MV-4-11 (cell line): ENCODE measurements at regions not wholly inside any gene's neighbourhood (a gene's known extent, or its start where the extent isn't known, plus 50 kb on each side); places are given as distances from the start of the nearest gene placed in this dataset.

Source experiments
- DNase-seq: peaks from one replicate; lab custom pipeline; 2025; lab: John Stamatoyannopoulos, UW

- DNase-seq = no peak
These were observed 297.7 kb downstream of the ICOS start for GRCh38 chr2:204234248-204234647.

DNA sequence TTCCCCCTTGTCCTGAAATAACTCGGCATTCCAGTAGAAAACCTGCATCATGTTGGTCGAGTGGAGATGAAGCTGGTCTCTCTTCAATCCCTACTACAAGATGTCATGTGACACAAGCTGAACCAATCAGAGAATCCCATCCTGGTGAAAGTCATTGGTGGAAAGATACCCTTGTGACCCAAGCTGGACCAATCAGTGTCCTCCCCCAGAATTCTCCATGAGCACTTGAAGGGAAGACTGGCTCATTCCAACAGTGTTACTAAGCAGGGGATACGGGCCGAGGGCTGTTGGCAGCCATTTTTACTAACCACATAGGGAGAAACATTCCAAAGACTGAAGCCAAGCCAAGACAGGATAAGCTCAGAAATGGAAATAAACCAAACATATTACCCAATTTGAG, 298.3 kb downstream of the ICOS start:
- no peak for DNase-seq

- DNase-seq = no peak
These were observed 300.9 kb downstream of the ICOS start for GRCh38 chr2:204237416-204237815.

- DNase-seq = no peak
These were observed 303.0 kb downstream of the ICOS start for GRCh38 chr2:204239411-204240165.

DNA sequence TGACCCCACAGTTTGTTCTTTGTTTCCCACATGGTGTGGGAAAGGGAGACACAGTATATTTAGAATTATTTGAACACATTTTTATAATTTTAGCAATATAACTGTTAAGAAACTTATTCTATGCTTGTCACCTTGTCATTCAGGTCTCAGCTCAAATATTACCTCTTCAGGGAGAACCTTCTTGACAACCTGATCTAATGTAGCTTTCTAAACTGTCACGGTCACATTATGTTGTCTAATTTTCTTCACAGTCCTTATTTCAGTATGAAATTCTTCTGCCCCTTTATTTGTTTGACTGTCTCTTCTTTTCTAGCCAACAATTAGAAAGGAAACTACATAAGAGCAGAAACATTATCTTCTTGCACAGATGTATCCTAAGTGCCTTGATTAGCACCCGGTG, 304.3 kb upstream of the PARD3B start:
- DNase-seq = no peak

DNA sequence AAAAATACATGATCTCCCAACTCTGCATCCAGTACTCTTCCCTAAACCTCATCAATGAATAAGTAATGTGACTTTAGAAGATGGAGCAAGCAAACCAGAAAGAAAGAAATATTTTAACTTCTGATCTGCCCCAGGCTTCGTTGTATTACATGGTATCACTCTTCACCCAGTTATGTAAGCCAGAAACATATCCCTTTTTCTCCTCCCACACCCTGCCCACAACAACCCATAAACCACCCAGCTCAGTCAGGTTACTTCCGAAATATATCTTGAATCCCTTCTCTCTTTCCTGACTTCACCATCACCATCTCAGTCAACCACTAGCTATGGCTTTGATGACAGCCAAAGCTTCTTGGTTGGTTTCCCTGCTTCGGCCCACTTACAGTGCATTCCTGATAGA, 295.8 kb upstream of the PARD3B start:
- DNase-seq = no peak

- DNase-seq = no peak
These were observed 294.6 kb upstream of the PARD3B start for GRCh38 chr2:204250692-204251091.

DNA sequence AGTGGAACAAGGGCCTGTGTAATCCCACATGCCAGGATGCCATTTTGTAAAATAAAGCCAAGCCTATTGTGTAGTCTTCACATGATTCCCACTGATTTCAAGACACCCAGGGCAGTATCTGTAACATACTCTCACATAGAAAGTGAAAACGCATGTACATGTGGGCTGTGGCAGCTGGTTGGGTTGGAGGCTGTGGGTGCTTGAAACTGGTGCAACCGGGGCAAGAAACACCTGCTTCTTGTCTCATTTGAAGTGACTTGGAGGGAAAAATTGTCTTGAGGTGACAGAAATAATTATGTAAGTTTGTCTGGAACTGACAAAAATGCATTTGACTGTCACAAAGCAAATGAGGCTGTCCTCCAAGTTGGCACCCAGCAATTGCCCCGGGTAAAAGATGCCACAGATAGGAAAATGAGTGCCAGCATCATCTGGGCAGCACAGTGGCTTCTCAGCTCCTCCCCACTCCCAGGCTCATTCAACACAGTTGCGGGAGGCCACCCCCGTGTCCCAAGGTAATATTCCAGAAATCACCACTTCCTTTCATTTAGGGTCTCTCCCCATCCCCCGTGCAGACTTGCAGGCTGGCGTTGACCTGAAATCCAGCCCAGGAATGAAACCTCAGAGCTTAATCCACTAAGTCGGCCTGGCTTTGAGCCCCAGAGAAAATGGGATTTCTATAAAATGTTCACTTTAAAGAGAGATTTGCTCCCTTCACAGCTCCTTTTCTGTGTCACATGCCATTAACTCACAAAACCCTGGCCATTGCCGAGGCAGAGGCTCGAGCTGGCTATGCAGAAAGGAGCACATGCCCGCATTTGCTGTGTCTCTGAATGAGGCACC, 293.9 kb upstream of the PARD3B start:
- DNase-seq = no peak

- no peak for DNase-seq
These were observed 293.3 kb upstream of the PARD3B start for GRCh38 chr2:204251998-204252376.

DNA sequence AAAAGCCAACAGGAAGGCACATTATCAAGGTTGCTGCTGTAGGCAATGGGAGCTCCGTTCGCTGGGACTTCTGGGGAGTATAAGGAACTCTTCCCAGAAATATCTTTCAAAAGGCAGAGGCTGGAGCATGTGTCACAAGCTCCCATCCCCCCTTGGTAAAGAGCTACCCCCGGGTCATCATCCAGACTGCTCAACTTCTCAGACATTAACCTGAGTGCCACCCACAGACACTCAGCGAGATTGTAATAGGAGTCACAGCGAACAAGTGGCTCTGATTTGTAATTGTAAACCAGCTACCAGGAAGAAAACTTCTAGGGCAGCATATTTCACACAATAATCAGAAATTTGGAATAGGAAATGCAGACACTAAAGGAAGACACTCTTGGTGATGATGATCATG, 290.2 kb upstream of the PARD3B start:
- no peak for DNase-seq

DNA sequence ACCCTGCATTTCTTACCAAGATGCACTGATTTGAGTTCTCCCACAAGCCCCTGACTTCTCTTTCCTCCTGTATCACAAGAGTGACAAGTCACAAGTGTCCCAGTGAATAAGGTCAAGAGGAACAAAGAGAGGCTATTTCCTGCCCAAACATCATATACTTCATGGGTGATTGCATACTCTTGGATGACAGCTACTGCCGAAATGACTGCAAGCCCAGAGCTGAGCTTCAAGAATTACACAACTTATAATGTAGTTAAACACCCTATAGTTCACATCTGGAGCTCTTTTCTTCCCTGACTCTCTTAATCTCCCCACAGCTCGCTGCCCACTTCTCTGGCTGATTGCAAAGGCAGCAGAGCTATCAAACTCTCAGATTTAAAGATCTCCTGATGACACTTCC, 289.7 kb upstream of the PARD3B start:
- peak; percentile 51 for DNase-seq

DNA sequence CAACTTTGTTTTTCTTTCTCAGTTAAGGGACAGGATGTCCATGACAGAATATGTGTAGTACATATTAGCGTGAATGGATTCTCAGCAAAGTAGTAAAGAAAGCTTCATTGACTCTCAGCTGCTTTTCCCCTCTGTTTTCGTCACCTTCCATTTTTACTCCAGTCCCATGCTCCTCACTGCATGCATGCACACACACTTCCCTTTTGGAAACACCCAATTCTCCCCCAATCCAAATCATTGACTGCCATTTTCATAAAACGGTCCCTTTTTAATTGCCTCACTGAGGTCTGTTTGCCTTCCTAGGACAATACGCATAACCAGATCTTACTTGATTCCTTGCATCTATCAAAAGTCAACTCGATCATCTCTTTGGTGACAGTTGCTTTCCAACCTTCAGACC, 287.5 kb upstream of the PARD3B start:
- no peak for DNase-seq

DNA sequence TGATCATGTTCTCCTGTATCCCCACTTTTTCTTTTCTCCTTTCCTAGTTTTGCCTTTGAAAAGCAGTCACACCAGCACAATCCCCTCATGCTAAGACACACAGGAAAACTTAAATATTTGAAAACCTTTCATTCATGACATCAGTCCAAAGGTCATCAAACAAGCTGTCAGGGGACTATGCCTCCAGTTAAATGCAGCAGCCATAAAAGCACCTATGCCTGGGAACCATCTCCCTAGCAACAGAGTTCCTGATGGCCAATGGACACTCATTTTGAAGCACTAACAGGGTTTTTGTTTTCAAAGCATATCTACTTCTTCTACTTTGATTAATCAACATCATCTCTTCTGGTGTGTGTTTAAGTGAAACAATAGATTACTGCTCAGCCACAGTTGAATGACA, 286.4 kb upstream of the PARD3B start:
- no peak for DNase-seq

GRCh38 chr2:204260162-204260877, 285.0 kb upstream of the PARD3B start:
- peak; percentile 31 for DNase-seq

DNA sequence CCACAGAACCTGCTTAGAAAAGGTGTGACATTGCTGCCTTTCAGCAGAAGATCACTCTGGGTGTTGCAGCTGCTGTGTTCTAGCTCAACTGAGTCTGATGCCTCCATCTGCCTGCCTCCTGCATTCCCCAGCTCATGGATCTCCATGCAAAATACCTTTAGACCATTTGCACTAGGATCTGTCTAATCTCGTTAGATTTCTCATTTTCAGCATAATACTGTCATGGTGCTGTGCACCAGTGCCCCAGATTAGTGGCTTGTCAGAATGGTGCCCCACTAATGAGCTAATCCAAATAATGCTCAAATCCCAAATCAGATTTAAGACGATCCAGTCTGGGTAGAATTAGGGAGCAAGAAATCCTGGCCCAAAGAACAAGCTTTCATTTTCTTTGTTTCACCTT, 284.4 kb upstream of the PARD3B start:
- DNase-seq = no peak

- DNase-seq = no peak
These were observed 283.4 kb upstream of the PARD3B start for GRCh38 chr2:204261846-204262245.

DNA sequence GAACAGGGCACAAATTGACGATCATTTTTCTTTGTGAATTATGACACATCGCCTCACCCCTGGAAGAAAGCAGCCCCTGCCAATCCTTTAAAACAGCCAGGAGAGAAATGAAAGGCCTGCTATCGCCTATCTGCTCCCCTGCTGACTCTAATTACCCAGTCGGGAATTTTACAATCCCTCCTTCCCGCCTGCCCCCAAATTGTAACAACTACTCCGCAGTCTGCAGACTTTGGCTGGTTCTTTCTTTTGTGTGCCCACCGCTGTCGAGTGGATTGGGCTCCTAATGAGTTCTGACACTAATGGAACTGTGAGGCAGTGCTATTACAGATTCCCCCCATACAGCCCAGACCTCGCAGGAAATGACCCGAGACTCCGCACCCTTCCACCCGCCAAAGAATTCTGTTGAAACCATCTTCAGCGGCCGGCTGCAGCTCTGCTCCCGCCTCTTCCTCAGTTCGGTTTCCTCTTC, 281.2 kb upstream of the PARD3B start:
- DNase-seq = no peak

DNA sequence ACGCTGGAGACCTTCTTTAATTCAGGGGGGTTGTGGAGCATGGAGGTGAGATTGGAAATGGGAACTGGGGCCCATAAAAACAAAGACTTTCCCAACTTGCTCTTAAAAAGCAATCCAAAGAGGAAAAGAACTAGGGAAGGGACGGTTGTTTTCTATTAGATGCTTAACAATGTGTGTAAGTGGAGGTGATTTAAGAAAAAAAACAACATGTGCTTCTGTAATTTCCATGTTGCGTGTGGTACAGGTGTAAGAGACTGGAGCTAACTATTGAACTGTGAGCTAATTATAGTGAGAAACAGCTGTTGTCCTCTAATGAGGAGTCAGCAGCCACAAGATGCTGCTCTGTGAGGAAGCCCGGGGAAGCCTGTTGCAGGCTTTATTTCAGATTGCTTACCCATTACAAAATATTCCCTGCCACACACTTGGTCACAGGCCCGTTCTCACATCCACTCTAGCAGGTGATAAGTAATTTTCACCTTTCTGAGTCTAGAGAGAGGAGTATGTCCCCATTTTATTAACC, 280.6 kb upstream of the PARD3B start:
- no peak for DNase-seq

GRCh38 chr2:204265681-204266181, 279.5 kb upstream of the PARD3B start:
- no peak for DNase-seq

DNA sequence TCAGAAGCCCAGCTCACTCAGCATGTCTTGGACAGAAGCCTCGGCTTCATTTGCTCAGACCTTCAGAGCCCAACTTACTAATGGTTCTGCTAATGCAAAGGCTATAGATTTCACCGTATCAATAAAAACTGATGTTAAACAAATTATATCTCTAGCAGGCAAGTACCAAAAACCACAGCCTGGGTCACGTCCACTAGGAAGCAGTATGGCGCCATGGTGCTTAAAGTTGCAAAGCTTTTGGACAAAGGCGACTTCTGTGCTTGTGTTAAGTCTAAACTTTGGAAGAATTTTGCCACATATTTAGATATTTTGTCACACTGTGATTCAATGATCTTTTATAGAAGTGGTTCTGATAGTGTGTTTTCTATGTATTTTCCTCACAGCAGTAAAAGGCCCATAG, 276.8 kb upstream of the PARD3B start:
- DNase-seq = no peak

DNA sequence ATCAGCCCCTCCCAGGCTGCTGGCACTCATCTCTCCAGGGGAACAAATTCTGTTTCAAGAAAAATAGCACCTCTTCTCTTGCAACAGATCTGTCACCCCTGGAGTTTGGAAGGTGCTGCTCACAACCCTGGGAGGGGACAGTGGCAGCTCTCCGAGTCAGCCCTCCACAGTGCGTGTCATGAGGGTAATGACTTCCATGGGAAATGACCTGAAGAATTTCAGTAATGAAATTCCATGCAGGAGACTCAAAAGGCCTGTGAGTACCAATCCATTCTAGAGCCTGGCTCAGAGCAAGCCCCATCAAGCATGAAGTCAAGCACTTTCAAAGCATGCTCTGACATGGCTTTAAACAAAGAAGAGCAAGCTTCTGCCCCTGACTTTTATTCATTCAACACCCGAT, 276.3 kb upstream of the PARD3B start:
- no peak for DNase-seq

DNA sequence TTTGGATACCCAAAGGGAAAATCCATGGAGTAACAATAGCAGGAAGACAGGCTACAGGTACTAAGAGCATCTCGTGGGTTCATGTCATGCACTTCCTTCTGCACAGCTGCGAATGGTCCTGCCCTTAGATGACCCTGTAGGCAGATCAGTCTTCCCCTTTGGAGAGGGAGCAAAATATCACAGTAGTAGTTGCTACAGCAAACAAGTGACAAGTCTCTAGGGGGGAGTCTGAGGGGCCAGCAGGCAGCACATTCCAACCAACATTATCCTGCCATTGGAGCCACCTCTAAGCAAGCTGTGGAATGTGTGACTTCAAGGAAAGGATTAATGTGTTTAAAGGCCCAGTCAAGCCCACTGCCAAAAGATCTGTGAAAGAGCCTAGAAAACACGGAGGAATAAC, 273.2 kb upstream of the PARD3B start:
- no peak for DNase-seq
